ENCODE measurements at regions not wholly inside any gene's neighbourhood (a gene's known extent, or its start where the extent isn't known, plus 50 kb on each side); places are given as distances from the start of the nearest gene placed in this dataset.

GRCh38 chr14:86790408-86791364 is 1202.3 kb downstream of the GALC start:
- TF ChIP-seq, protein P1, sequence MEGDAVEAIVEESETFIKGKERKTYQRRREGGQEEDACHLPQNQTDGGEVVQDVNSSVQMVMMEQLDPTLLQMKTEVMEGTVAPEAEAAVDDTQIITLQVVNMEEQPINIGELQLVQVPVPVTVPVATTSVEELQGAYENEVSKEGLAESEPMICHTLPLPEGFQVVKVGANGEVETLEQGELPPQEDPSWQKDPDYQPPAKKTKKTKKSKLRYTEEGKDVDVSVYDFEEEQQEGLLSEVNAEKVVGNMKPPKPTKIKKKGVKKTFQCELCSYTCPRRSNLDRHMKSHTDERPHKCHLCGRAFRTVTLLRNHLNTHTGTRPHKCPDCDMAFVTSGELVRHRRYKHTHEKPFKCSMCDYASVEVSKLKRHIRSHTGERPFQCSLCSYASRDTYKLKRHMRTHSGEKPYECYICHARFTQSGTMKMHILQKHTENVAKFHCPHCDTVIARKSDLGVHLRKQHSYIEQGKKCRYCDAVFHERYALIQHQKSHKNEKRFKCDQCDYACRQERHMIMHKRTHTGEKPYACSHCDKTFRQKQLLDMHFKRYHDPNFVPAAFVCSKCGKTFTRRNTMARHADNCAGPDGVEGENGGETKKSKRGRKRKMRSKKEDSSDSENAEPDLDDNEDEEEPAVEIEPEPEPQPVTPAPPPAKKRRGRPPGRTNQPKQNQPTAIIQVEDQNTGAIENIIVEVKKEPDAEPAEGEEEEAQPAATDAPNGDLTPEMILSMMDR (IDR thresholded peaks at IDR 0.05): peak; percentile 29
- TF ChIP-seq EZH2 (IDR thresholded peaks at IDR 0.05): no peak

Data from neural progenitor cell (in vitro differentiated cells).